ENCODE measurements at regions not wholly inside any gene's neighbourhood (a gene's known extent, or its start where the extent isn't known, plus 50 kb on each side); places are given as distances from the start of the nearest gene placed in this dataset.
A peak's percentile ranks its signal among the peaks of the same experiment; 100 is the strongest.

DNA sequence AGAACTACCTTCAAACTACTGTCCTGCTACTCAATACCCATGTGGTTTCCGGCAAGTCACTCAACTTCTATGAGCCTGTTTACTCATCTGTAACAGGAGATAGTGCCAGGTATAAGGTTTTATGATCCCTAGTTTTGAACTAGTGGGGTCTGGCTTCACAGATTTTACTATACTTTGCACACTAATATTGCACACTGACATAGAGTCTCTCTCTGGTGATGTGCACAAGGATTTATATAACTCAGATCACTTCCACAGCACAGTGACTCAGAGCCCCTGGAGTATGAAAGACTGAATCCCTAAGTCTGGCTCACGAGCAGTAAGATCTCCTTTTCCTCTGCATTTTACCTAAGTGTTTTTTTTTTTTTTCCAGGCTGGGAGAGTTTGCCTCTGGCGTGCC lies 69.7 kb upstream of the SLC38A2 start:
- DNase-seq (no peak), ATAC-seq (no peak)
- H3K27ac ChIP-seq: no peak overlapping the region
- H3K9me3 ChIP-seq: no peaks in the 10 kb centered on the region
- H3K4me1 ChIP-seq: peaks cover 0 to 30% (median 18%) of the 10 kb centered on the region in 12 donors
- WGBS, 4 donors: 91 to 98% (median 96%) methylated on average over 3 of the region's 3 CpGs
- H3K4me3 ChIP-seq: no peak overlapping the region
- TF ChIP-seq POLR2A (IDR thresholded peaks at IDR 0.05): no peak
- TF ChIP-seq, protein P1, sequence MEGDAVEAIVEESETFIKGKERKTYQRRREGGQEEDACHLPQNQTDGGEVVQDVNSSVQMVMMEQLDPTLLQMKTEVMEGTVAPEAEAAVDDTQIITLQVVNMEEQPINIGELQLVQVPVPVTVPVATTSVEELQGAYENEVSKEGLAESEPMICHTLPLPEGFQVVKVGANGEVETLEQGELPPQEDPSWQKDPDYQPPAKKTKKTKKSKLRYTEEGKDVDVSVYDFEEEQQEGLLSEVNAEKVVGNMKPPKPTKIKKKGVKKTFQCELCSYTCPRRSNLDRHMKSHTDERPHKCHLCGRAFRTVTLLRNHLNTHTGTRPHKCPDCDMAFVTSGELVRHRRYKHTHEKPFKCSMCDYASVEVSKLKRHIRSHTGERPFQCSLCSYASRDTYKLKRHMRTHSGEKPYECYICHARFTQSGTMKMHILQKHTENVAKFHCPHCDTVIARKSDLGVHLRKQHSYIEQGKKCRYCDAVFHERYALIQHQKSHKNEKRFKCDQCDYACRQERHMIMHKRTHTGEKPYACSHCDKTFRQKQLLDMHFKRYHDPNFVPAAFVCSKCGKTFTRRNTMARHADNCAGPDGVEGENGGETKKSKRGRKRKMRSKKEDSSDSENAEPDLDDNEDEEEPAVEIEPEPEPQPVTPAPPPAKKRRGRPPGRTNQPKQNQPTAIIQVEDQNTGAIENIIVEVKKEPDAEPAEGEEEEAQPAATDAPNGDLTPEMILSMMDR (IDR thresholded peaks at IDR 0.05): no peak
- no peaks in the 10 kb centered on the region for H3K27me3 ChIP-seq
- intact Hi-C loops (cut with DNase I): no loop called here
- H3K36me3 ChIP-seq: no peaks in the 10 kb centered on the region

DNA sequence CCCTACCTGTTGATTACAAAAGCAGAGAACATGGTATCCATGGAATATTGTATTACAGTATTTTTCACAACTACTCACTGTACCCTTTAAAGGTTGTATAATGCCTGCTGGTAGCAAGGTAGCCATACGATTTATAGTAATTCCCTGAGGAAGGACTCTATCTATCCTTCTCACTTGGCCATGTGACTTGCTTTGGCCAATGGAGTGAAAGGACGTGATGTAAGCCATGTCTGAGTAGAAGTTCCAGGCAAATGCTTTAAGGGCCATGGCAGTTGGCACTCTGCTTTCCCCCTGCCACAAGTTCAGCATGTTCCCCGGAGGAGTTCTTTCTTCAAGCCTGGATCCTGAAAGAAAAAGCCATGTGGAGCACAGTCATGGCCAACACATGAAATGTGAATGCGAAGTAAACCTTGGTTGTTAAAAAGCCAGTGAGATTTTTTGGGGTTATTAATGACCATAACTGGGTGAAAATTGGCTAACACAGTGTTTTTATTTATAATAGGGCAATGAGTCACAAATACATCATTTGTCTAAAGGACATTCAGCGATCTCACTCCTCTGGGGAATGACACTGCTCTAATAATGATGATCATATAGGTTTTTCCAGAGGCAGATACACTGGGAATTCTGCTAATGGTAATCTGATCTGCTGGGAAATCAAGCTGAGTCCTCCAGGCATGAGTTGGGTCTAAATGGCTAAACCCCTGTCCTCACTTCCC lies 67.4 kb upstream of the SLC38A2 start:
- DNase-seq (no peak), ATAC-seq (no peak)
- no peaks in the 10 kb centered on the region for H3K27me3 ChIP-seq
- 91 to 95% (median 93%) methylated on average over 5 of the region's 5 CpGs for WGBS, 4 donors
- H3K36me3 ChIP-seq: no peaks in the 10 kb centered on the region
- H3K4me3 ChIP-seq: no peak overlapping the region
- H3K4me1 ChIP-seq: peaks cover 0 to 11% (median 1%) of the 10 kb centered on the region in 12 donors
- intact Hi-C loops (cut with DNase I): loop anchor here in 1 of 10 donors (5.0 kb wide), 1 partner anchor 32 kb away; no protein-coding TSS in a partner anchor
- no peaks in the 10 kb centered on the region for H3K9me3 ChIP-seq
- H3K27ac ChIP-seq: no peak overlapping the region
- TF ChIP-seq POLR2A (IDR thresholded peaks at IDR 0.05): no peak
- TF ChIP-seq, protein P1 (IDR thresholded peaks at IDR 0.05): no peak

DNA sequence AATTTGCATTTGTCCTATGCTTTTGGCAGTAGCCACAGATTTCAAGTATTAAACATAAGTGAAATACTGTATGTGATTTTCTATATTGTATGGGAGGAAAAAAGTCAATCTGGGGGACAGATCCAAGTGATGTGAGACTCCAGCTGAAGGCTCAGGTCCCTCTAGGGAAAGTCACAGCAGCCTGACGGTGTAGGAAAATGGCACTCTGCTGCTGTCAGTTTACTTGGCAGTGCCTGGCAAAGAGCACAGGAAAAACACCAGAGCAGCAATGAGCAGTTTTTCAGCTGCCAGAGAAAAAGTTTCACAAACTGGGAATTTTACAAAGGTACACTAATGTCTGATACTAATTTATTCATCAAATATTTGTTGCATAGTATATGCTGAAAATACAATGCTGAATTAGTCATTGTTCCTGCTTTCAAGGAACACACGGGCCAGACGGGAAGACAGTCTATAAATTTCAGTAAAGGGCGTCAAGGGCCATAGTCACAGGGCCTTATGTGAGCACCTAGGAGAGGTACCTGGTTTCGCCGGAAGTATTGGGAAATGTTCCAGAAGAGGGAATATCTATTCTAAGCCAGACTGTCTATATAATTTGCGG lies 66.2 kb upstream of the SLC38A2 start:
- intact Hi-C loops (cut with DNase I): loop anchor here in 1 of 10 donors (5.0 kb wide), 1 partner anchor 33 kb away; no protein-coding TSS in a partner anchor
- Histone ChIP-seq H3K9me3 (no peaks in the 10 kb centered on the region), H3K27ac (no peak overlapping the region), H3K4me3 (no peak overlapping the region), H3K4me1 (peaks cover 0 to 9% (median 0%) of the 10 kb centered on the region in 12 donors), H3K36me3 (no peaks in the 10 kb centered on the region), H3K27me3 (no peaks in the 10 kb centered on the region)
- DNase-seq (no peak), ATAC-seq (peak in 3 of 4 donors; percentile 50 to 73 (median 64))
- no peak for TF ChIP-seq POLR2A (IDR thresholded peaks at IDR 0.05)
- TF ChIP-seq, protein P1 (IDR thresholded peaks at IDR 0.05): no peak
- WGBS, 4 donors: 74 to 82% (median 80%) methylated on average over 7 of the region's 7 CpGs

DNA sequence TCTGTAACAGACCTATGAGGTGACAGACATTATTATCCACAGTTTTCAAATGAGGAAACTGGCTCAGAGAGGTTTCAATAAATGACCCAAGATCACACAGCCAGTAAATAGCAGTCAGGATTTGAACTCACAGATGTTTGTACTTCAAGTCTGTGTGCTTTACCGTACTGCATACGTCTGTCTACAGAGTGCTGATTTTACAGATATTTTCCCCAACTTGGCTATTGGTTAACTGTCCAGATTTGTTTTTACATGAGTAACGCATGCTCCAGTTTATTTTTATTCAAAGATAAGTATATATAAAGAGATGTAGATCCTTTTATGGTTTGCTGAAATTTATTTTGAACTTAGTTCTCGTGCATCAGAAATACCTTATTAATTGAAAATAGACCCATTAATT lies 65.7 kb upstream of the SLC38A2 start:
- Histone ChIP-seq H3K27ac (no peak overlapping the region), H3K27me3 (no peaks in the 10 kb centered on the region), H3K4me3 (no peak overlapping the region), H3K9me3 (no peaks in the 10 kb centered on the region), H3K36me3 (no peaks in the 10 kb centered on the region), H3K4me1 (peaks cover 0 to 9% (median 0%) of the 10 kb centered on the region in 12 donors)
- intact Hi-C loops (cut with DNase I): loop anchor here in 1 of 10 donors (5.0 kb wide), 1 partner anchor 34 kb away; no protein-coding TSS in a partner anchor
- TF ChIP-seq, protein P1 (IDR thresholded peaks at IDR 0.05): no peak
- TF ChIP-seq POLR2A (IDR thresholded peaks at IDR 0.05): no peak
- DNase-seq (no peak), ATAC-seq (no peak)
- WGBS, 4 donors: 61 to 69% (median 62%) methylated on average over 4 of the region's 4 CpGs

All from heart left ventricle (tissue), 16 donors.